BJ (cell line): ENCODE measurements at regions not wholly inside any gene's neighbourhood (a gene's known extent, or its start where the extent isn't known, plus 50 kb on each side); places are given as distances from the start of the nearest gene placed in this dataset.

Experiments used
- CTCF ChIA-PET: fragments of 350-600 bp; formaldehyde crosslinking; extraction: SDS; loops from one replicate; lab custom pipeline; 2021; ENCODE audit warnings: antibody characterized with exemption, inconsistent platforms; lab: Yijun Ruan, JAX
- POLR2A ChIA-PET: fragments of 300-600 bp; sonication (Branson Sonifier 250); formaldehyde crosslinking; extraction: SDS; loops from one replicate; lab custom pipeline; 2021; ENCODE audit warnings: antibody characterized with exemption; lab: Charles Lee
- DNase-seq: peaks from one replicate; pipeline ENCODE4 v3.0.0-alpha.2; 2011; ENCODE audit warnings: low read depth
- H3K27me3 ChIP-seq: 2 replicates; pipeline ENCODE4 v1.6.0; 2011; ENCODE audit warnings: low read length; ENCODE audit not compliant: control insufficient read depth, insufficient read depth
- H3K36me3 ChIP-seq: 2 replicates; pipeline ENCODE4 v1.5.1; 2011; ENCODE audit warnings: low read length; ENCODE audit not compliant: control insufficient read depth, insufficient read depth
- H3K4me3 ChIP-seq: 2 replicates; pipeline ENCODE4 v1.5.1; 2011; ENCODE audit warnings: low read depth, mild to moderate bottlenecking, control low read depth, low read length
- TF ChIP-seq, protein P1 (sequence below): IDR thresholded peaks from 2 replicates; pipeline ENCODE4 v1.5.1; 2011; ENCODE audit warnings: low read depth, mild to moderate bottlenecking, control low read depth, inconsistent platforms, low read length, moderate library complexity; ENCODE audit not compliant: insufficient read depth

DNA sequence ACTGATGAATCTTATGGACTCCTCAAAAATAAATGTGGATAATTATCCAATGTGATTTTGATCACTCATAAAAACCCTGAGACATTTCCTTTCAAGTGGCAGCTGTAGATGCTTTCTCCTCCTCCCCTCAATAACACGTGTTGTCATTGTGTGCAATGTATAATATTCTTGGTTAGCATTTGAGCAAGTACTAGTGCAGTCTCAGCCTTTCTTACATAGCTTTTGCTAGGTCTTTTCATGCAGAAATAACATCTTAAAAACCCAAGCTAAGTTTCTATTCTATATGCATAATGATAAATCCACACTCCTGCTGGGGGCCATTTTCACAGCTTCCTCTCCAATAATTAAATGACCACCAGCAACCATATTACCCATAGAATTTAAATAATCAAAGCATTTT lies 1835.2 kb upstream of the NUDT12 start:
- DNase-seq: no peak
- no peak overlapping the region for H3K4me3 ChIP-seq
- ChIA-PET POLR2A (no interaction called here), CTCF (no interaction called here)
- TF ChIP-seq, protein P1, sequence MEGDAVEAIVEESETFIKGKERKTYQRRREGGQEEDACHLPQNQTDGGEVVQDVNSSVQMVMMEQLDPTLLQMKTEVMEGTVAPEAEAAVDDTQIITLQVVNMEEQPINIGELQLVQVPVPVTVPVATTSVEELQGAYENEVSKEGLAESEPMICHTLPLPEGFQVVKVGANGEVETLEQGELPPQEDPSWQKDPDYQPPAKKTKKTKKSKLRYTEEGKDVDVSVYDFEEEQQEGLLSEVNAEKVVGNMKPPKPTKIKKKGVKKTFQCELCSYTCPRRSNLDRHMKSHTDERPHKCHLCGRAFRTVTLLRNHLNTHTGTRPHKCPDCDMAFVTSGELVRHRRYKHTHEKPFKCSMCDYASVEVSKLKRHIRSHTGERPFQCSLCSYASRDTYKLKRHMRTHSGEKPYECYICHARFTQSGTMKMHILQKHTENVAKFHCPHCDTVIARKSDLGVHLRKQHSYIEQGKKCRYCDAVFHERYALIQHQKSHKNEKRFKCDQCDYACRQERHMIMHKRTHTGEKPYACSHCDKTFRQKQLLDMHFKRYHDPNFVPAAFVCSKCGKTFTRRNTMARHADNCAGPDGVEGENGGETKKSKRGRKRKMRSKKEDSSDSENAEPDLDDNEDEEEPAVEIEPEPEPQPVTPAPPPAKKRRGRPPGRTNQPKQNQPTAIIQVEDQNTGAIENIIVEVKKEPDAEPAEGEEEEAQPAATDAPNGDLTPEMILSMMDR: no peak
- no peaks in the 10 kb centered on the region for H3K36me3 ChIP-seq
- H3K27me3 ChIP-seq: no peaks in the 10 kb centered on the region

DNA sequence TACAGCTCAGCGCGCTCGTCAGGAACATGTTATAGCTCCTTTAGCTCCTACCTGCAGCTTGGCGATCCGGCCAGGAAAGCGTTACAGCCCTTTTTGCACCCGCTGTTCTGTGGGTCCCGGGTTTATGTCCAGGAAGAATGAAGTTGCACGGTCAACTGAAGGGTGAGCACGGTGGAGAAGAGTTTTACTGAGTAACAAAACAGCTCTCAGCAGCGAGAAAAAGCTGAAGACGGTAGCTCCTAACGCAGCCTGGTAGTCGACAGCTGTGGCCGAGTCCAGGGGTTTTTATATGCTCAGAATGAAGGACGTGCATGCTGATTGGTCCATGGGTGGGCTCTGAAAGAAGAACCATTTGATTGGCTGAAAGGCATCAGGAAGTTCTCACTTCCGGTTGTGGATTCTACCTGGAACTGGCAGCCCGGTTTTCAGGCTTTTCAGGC lies 1830.1 kb upstream of the NUDT12 start:
- TF ChIP-seq, protein P1: no peak
- POLR2A ChIA-PET: no interaction called here
- no peaks in the 10 kb centered on the region for H3K36me3 ChIP-seq
- H3K4me3 ChIP-seq: no peak overlapping the region
- no peaks in the 10 kb centered on the region for H3K27me3 ChIP-seq
- no peak for DNase-seq
- CTCF ChIA-PET: no interaction called here

DNA sequence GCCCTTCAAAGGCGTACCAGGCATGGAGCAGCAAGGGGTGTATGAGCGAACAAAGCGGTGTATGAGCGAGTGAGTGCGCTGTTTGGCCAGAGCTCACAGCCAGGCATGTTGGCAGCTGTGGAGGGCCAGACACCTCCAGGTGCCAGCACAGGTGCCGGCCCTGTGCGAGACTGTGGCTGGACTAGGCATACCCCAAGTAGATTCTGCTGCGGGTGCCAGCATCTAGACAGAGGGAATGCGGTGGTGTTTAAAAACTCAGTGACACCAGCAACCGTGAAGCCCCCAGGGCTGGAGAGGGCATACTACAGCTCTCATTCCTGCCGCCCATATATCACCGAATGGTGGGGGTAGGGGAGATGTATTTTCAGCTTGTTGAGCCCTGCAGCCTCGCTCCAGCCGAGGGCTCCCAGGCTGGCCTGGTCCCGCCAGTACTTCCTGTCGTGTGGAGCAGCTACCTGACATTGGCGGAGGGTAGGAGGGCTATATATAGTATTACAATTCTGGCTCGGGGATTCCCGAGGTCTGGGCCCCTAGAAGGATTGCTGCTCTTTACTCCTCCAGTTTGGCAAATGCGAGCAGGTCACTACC lies 1829.6 kb upstream of the NUDT12 start:
- DNase-seq: no peak
- Histone ChIP-seq H3K27me3 (no peaks in the 10 kb centered on the region), H3K36me3 (no peaks in the 10 kb centered on the region), H3K4me3 (no peak overlapping the region)
- CTCF ChIA-PET: no interaction called here
- TF ChIP-seq, protein P1: no peak
- POLR2A ChIA-PET: no interaction called here

DNA sequence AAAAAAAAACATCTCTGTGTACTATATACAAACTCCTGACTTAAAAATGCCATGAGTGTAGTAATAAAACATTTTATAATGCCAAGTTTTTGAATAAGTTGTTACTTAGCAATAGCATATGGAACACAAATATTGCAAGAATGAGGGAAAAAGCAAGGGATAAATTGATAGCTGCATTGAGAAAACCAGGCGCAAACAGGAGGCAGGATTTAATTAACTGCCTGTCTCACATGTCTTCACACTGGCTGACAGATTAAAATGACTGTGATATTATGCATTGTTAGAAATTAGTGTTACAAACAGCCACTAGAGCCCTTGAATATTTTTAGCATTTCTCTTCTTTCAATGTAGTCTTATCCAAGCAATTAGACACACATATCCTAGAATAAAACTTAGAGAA lies 1817.5 kb upstream of the NUDT12 start:
- TF ChIP-seq, protein P1: no peak
- ChIA-PET CTCF (interaction anchor here (0.8 kb wide), 1 partner anchor 45 kb away, joined by 3 read pairs; no protein-coding TSS in a partner anchor), POLR2A (no interaction called here)
- no peaks in the 10 kb centered on the region; the same call in 1 of the 2 replicates for H3K36me3 ChIP-seq
- H3K4me3 ChIP-seq: no peak overlapping the region
- no peak for DNase-seq
- H3K27me3 ChIP-seq: no peaks in the 10 kb centered on the region

DNA sequence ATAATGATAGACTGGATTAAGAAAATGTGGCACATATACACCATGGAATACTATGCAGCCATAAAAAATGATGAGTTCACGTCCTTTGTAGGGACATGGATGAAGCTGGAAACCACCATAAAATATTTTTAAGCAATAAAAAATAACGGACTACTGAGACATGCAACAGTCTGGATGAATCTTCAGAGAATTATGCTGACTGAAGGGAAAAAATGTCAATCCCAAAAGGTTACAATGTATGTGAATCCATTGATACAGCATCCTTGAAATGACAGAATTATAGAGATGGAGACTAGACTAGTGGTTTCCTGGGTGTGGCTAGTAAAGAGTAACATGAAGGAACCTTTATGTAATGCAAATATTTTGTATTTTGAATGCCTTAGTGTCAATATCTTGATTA lies 1808.6 kb upstream of the NUDT12 start:
- ChIA-PET CTCF (no interaction called here), POLR2A (no interaction called here)
- H3K27me3 ChIP-seq: no peaks in the 10 kb centered on the region
- H3K4me3 ChIP-seq: no peak overlapping the region
- TF ChIP-seq, protein P1: no peak
- DNase-seq: no peak
- H3K36me3 ChIP-seq: no peaks in the 10 kb centered on the region
